PFSK-1 (cell line): ENCODE measurements at regions not wholly inside any gene's neighbourhood (a gene's known extent, or its start where the extent isn't known, plus 50 kb on each side); places are given as distances from the start of the nearest gene placed in this dataset.

Source experiments
- FOXP2 ChIP-seq: optimal IDR thresholded peaks from 2 replicates; pipeline ENCODE3; 2011; ENCODE audit warnings: borderline replicate concordance, control low read depth, inconsistent platforms; ENCODE audit not compliant: insufficient read depth; ENCODE audit errors: extremely low read length, extremely low read depth
- POLR2AphosphoS5 ChIP-seq: IDR thresholded peaks from 2 replicates; pipeline ENCODE4 v1.6.1; 2012; ENCODE audit warnings: low read depth, mild to moderate bottlenecking, control low read depth, low read length, moderate library complexity
- REST ChIP-seq, 2 experiments: IDR thresholded peaks; 2 replicates each; pipeline versions ENCODE4 v1.6.1 to v1.8.0; 2011 to 2012; ENCODE audit warnings: low read depth in 2 of 2, low read length in 2 of 2, control low read depth in 1 of 2, inconsistent platforms in 1 of 2, mild to moderate bottlenecking in 1 of 2, moderate library complexity in 1 of 2; ENCODE audit not compliant: insufficient read depth in 1 of 2
- SIN3A ChIP-seq: IDR thresholded peaks from 2 replicates; pipeline ENCODE4 v1.6.1; 2012; ENCODE audit warnings: mild to moderate bottlenecking, low read length, moderate library complexity, borderline replicate concordance; ENCODE audit not compliant: insufficient read depth
- TAF1 ChIP-seq: IDR thresholded peaks from 2 replicates; pipeline ENCODE4 v1.6.1; 2012; ENCODE audit warnings: low read length, control low read depth, borderline replicate concordance; ENCODE audit not compliant: insufficient read depth

- no peak for TF ChIP-seq POLR2AphosphoS5
- TF ChIP-seq FOXP2, result no peak
- no peak for TF ChIP-seq SIN3A
- TF ChIP-seq REST (IDR thresholded peaks at IDR 0.05; ENCODE audit: insufficient read depth in 1 of 2, low read depth in 2 of 2, low read length in 2 of 2), result no peak
- no peak for TF ChIP-seq TAF1
These were observed 294.9 kb downstream of the DLEU7 start for GRCh38 chr13:50548586-50548985.
